ENCODE measurements at regions not wholly inside any gene's neighbourhood (a gene's known extent, or its start where the extent isn't known, plus 50 kb on each side); places are given as distances from the start of the nearest gene placed in this dataset.

GRCh38 chrX:134075894-134076718 is 90.7 kb upstream of the GPC3 start:
- H2AFZ ChIP-seq (ENCODE audit: low read length): no peak overlapping the region
- no peaks in the 10 kb centered on the region for H3K9me3 ChIP-seq (replicated peaks; ENCODE audit: insufficient read depth, low read length)
- H3K9ac ChIP-seq (ENCODE audit: low read length): no peak overlapping the region
- H3K4me1 ChIP-seq (ENCODE audit: low read length): no peaks in the 10 kb centered on the region
- TF ChIP-seq EZH2 (optimal IDR thresholded peaks at IDR 0.05; ENCODE audit: low read depth, low read length) (no peak), CTCF (IDR thresholded peaks at IDR 0.05; ENCODE audit: low read length) (no peak), EZH2phosphoT487 (IDR thresholded peaks at IDR 0.05; ENCODE audit: low read length) (no peak)
- H4K20me1 ChIP-seq (ENCODE audit: insufficient read depth, low read length): no peaks in the 10 kb centered on the region
- no peak overlapping the region for H3K4me2 ChIP-seq (ENCODE audit: low read depth, low read length)
- no peaks in the 10 kb centered on the region for H3K36me3 ChIP-seq (replicated peaks; ENCODE audit: insufficient read depth, low read length)
- no peak for DNase-seq
- H3K9me2 ChIP-seq (replicated peaks; ENCODE audit: insufficient read depth, low read length): no peaks in the 10 kb centered on the region
- H3K27me3 ChIP-seq (replicated peaks; ENCODE audit: insufficient read depth, low read length): no peaks in the 10 kb centered on the region
- no peak overlapping the region for H3K4me3 ChIP-seq (ENCODE audit: low read length)
- H3K27ac ChIP-seq (ENCODE audit: low read length): no peak overlapping the region
- H3F3A ChIP-seq (ENCODE audit: insufficient read depth, low read length): no peaks in the 10 kb centered on the region
- no peaks in the 10 kb centered on the region for H3K79me2 ChIP-seq (ENCODE audit: low read length)

- Histone ChIP-seq H3K36me3 (replicated peaks; ENCODE audit: insufficient read depth, low read length) (no peaks in the 10 kb centered on the region), H3K79me2 (ENCODE audit: low read length) (no peaks in the 10 kb centered on the region), H4K20me1 (ENCODE audit: insufficient read depth, low read length) (no peaks in the 10 kb centered on the region), H3K27ac (ENCODE audit: low read length) (no peak overlapping the region), H3K9me2 (replicated peaks; ENCODE audit: insufficient read depth, low read length) (no peaks in the 10 kb centered on the region), H3F3A (ENCODE audit: insufficient read depth, low read length) (no peaks in the 10 kb centered on the region), H3K4me1 (ENCODE audit: low read length) (no peaks in the 10 kb centered on the region), H3K27me3 (replicated peaks; ENCODE audit: insufficient read depth, low read length) (no peaks in the 10 kb centered on the region), H3K4me3 (ENCODE audit: low read length) (no peak overlapping the region), H3K9me3 (replicated peaks; ENCODE audit: insufficient read depth, low read length) (no peaks in the 10 kb centered on the region), H3K9ac (ENCODE audit: low read length) (no peak overlapping the region), H3K4me2 (ENCODE audit: low read depth, low read length) (no peak overlapping the region), H2AFZ (ENCODE audit: low read length) (no peak overlapping the region)
- no peak for DNase-seq
- TF ChIP-seq EZH2phosphoT487 (IDR thresholded peaks at IDR 0.05; ENCODE audit: low read length) (no peak), EZH2 (optimal IDR thresholded peaks at IDR 0.05; ENCODE audit: low read depth, low read length) (no peak)
Observed at GRCh38 chrX:134095366-134095765, 110.0 kb upstream of the GPC3 start.

- Histone ChIP-seq H3K79me2 (ENCODE audit: low read length) (no peaks in the 10 kb centered on the region), H3K9ac (ENCODE audit: low read length) (no peak overlapping the region), H4K20me1 (ENCODE audit: insufficient read depth, low read length) (no peaks in the 10 kb centered on the region), H3K27me3 (replicated peaks; ENCODE audit: insufficient read depth, low read length) (no peaks in the 10 kb centered on the region), H3K36me3 (replicated peaks; ENCODE audit: insufficient read depth, low read length) (no peaks in the 10 kb centered on the region), H3K9me3 (replicated peaks; ENCODE audit: insufficient read depth, low read length) (no peaks in the 10 kb centered on the region), H3K27ac (ENCODE audit: low read length) (no peak overlapping the region), H3K4me3 (ENCODE audit: low read length) (no peak overlapping the region), H3F3A (ENCODE audit: insufficient read depth, low read length) (no peaks in the 10 kb centered on the region), H3K4me1 (ENCODE audit: low read length) (no peaks in the 10 kb centered on the region), H3K4me2 (ENCODE audit: low read depth, low read length) (no peak overlapping the region), H2AFZ (ENCODE audit: low read length) (no peak overlapping the region), H3K9me2 (replicated peaks; ENCODE audit: insufficient read depth, low read length) (no peaks in the 10 kb centered on the region)
- DNase-seq: no peak
- TF ChIP-seq EZH2phosphoT487 (IDR thresholded peaks at IDR 0.05; ENCODE audit: low read length): no peak
- TF ChIP-seq CTCF (IDR thresholded peaks at IDR 0.05; ENCODE audit: low read length): no peak
- no peak for TF ChIP-seq EZH2 (optimal IDR thresholded peaks at IDR 0.05; ENCODE audit: low read depth, low read length)
Observed at GRCh38 chrX:134101636-134102035, 116.2 kb upstream of the GPC3 start.

GRCh38 chrX:134115270-134115669 is 121.7 kb upstream of the CCDC160 start:
- DNase-seq: no peak
- Histone ChIP-seq H4K20me1 (ENCODE audit: insufficient read depth, low read length) (no peaks in the 10 kb centered on the region), H3K27me3 (replicated peaks; ENCODE audit: insufficient read depth, low read length) (no peaks in the 10 kb centered on the region), H3K79me2 (ENCODE audit: low read length) (no peaks in the 10 kb centered on the region), H3K4me2 (ENCODE audit: low read depth, low read length) (no peak overlapping the region), H3F3A (ENCODE audit: insufficient read depth, low read length) (no peaks in the 10 kb centered on the region), H3K36me3 (replicated peaks; ENCODE audit: insufficient read depth, low read length) (no peaks in the 10 kb centered on the region), H3K9ac (ENCODE audit: low read length) (no peak overlapping the region), H3K4me1 (ENCODE audit: low read length) (no peaks in the 10 kb centered on the region), H3K27ac (ENCODE audit: low read length) (no peak overlapping the region), H3K9me2 (replicated peaks; ENCODE audit: insufficient read depth, low read length) (no peaks in the 10 kb centered on the region), H3K4me3 (ENCODE audit: low read length) (no peak overlapping the region), H3K9me3 (replicated peaks; ENCODE audit: insufficient read depth, low read length) (no peaks in the 10 kb centered on the region), H2AFZ (ENCODE audit: low read length) (no peak overlapping the region)
- TF ChIP-seq EZH2 (optimal IDR thresholded peaks at IDR 0.05; ENCODE audit: low read depth, low read length) (no peak), EZH2phosphoT487 (IDR thresholded peaks at IDR 0.05; ENCODE audit: low read length) (no peak), CTCF (IDR thresholded peaks at IDR 0.05; ENCODE audit: low read length) (no peak)

All from MM.1S (cell line).